ENCODE measurements at regions not wholly inside any gene's neighbourhood (a gene's known extent, or its start where the extent isn't known, plus 50 kb on each side); places are given as distances from the start of the nearest gene placed in this dataset.
"Not testable (repeated sequence)": the region's sequence is repeated elsewhere in the genome, so short reads cannot be mapped to it uniquely, and the experiment has no call there.

- no peak for DNase-seq
Measured at GRCh38 chr7:69439636-69440325, 158.5 kb upstream of the AUTS2 start.

DNA sequence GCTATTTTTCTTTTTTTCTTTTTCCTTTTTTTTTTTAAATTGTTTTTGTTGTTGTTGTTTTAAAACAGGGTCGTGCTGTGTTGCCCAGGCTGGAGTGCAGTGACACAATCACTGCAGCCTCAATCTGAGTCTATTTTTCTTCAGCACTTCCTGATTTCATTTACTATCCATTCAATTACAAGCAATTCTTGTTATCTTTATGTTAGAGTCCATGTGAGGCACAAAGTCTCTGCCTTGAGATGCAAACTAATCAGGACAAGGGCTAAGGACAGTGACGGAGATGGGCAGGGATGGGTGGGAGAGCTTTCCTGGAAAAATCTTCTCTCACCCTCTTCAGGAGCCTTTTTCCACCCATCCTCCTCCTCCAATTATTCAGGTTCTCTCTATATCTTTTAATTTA lies 157.3 kb upstream of the AUTS2 start:
- DNase-seq, result no peak

DNA sequence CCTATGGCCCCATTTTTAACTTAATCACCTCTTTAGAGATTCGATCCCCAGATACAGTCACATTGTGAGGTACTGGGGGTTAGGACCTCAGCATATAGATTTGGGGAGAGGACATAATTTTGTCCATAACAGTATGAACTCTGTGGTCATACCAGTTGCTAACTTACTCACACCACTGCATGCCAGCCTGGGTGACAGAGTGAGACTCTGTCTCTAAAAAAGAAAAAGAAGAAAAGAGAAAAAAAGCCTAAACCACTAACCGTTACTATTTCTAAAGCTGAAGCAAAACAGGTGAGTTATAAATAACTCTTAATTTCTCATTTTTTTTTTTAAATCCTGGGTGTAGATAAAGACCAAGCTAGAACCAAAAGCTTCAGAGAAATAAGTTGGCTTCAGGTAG lies 155.1 kb upstream of the AUTS2 start:
- DNase-seq, result no peak

DNA sequence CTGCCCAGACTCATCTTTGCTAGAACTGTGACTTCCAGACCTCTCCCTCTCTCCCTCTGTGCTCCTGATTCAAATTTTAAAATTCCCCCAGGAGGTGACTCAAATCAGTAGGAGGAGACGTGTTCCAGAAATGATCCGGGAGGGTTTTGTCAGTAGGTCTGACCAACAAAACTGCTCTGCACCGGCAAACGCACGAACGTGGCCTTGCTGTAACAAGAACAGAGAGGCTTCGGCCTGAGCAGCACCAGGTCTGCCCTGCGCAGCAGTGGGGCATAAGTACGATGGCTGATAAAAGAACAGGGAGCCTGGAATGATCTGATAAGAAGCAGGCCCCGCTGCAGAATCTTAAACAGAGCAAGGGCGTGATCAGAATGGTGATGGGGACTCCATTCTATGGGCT lies 152.7 kb upstream of the AUTS2 start:
- DNase-seq, result peak; percentile 57

DNA sequence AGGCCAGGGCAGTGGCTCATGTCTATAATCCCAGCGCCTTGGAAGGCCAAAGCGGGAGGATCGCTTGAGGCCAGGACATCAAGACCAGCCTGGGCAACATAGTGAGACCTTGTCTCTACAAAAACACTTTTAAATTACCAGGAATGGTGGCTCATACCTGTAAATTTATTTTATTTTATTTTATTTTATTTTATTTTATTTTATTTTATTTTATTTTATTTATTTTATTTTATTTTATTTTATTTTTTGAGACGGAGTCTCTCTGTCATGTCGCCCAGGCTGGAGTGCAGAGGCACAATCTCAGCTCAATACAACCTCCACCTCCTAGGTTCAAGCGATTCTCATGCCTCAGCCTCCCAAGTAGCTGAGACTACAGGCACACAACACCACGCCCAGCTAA lies 152.1 kb upstream of the AUTS2 start:
- not testable (repeated sequence) for DNase-seq

DNA sequence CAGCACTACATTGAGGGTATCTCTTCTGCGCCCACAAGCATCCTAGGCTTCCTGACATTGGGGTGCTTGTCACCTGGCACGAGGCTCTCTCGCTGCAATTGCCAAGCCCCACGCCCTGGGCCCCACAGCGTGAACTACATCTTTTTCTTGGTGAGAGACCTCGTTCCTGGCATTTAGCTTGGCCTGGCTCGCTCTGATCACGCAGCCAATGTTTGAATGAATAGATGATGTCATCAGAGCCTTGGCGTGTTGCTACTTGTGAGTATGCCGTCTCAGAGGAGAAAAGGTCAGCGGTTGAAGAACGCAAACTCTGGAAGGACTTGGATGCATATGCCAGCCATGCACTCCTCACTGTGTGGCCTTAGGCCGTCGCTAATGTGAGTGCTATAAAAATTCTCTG lies 150.2 kb upstream of the AUTS2 start:
- DNase-seq, result no peak

DNA sequence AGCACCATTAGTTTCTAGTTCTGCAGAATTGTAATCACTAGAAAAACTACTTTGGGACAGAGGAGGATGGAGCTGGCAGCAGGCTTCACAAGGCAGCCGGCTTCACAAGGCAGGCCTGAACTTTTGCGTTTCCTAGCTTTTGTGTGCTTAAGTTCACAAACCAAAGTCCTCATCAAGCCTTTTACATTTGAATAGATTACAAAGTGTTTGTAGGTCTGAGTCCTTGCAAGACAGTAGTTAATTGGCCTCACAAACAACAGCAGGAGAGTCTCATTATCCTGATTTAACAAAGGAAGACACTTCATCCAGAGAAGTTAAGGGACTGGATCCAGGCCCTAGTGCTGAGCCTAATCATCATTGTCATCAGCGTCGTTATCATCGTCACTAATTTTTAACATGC lies 147.8 kb upstream of the AUTS2 start:
- no peak for DNase-seq

DNA sequence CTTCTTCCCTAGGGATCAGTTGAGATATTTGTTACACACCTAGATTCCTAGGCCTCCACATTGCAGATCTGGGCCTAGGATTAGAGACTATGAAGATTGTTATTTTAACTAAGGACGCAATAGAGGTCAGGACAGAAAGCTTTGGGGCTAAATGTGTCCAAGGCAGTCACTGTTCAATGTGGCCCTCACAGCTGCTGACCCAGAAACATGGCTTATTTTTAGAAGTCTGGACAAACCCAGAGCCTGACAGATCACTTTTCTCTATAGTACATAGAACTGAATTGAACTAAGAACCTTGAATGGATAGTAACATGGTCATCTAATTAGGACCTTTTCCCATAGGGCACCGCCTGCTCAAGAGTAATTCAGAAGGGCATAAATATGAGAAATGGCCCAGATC lies 146.6 kb upstream of the AUTS2 start:
- DNase-seq, result no peak

- no peak for DNase-seq
Measured at GRCh38 chr7:69452797-69453196, 145.5 kb upstream of the AUTS2 start.

DNA sequence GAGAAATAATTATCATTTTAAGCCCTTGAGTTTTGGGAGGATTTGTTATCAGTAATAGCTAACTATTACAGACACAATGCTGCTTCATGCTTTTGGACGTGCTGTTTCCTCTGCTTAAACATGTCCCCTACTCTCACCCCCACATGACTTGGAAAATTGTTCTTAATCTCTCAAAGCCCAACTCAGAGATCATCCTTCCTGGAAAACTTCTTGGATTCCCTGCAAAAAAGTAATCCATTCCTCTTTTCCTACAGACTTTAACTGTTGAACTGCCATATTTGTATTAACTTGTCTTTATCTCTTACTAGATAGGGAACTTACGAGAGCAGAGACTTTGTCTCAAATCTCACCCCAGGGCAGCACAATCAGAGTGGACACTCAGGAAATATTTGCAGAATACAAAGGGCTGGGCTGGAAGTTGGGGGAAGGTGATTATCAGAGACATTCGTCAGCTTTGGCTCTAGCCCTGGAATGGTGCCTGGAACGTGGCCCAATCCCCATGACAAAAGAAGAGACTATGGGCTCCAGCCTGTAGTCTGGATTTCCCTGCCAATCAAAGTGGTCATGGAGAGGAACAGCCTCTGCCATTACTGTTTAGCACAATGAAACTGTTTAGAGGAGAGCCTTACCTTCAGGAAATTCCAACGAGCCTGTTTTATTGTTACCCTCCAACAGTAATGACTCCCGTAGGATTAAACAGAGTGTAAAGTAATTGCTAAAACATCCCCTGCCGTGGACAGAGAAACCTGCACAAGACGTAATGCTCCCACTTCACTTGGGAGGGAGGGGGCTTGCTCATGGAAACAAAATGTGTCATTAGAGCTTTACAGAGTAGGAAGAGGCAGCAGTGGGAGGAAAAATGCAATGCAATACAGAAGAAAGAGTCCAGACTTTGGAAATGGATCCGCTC lies 140.4 kb upstream of the AUTS2 start:
- DNase-seq, result peak; percentile 85

DNA sequence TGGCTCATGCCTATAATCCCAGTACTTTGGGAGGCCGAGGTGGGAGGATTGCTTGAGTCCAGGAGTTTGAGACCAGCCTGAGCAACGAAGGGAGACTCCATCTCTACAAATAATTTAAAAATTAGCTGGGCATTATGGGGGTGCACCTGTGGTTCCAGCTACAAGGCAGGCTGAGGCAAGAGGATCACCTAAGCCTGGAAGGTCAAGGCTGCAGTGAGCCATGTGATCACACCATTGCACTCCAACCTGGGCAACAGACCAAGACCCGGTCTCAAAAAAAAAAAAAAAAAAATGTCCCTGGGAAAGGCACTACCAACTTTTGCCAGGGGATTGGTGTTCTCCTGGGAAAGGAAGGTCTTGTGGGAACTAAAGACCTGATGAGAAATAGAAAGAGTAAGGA lies 134.2 kb upstream of the AUTS2 start:
- DNase-seq, result no peak

DNA sequence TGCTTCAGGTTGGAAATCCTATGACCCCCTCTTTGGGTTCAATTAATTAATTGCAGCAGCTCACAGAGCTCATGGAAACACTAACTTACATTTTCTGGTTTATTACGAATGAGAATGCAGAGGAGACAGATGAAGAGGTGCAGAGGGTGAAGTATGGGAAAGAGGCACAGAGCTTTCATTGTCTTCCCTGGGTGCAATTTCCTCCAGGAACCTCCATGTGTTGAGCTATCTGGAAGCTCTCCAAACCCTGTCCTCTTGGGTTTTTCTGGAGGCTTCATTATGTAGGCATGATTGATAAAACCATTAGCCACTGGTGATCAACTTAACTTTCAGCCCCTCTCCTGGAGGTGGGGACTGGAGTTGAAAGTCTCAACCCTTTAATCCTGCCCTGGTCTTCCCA lies 133.0 kb upstream of the AUTS2 start:
- DNase-seq, result no peak

DNA sequence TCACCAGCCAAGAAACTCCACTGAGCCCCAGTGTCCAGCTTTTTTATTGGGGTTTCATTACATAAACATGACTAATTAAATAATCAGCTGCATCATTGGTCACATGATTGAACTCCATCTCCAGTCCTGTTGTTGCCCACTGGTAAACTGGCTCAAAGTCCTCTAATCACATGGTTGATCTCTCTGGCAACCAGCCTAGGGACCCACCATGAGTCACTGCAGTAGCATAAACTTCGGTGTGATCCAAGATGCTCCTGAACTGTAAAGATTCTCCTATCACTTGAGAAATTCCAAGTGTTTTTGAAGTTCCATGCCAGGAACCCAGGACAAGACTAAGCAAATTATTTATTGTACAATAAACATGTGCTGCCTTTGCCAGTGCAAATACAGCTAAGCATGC lies 130.4 kb upstream of the AUTS2 start:
- no peak for DNase-seq

GRCh38 chr7:69476416-69476815 lies 121.9 kb upstream of the AUTS2 start:
- no peak for DNase-seq

DNA sequence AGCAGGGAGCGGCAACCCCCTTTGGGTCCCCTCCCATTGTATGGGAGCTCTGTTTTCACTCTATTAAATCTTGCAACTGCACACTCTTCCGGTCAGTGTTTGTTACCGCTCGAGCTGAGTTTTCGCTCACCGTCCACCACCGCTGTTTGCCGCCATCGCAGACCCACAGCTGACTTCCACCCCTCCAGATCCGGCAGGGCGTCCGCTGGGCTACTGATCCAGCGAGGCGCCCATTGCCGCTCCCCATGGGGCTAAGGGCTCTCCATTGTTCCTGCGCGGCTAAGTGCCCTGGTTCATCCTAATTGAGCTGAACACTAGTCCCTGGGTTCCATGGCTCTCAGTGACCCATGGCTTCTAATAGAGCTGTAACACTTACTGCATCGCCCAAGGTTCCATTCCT lies 115.6 kb upstream of the AUTS2 start:
- no peak for DNase-seq

GRCh38 chr7:69489533-69489932 lies 108.7 kb upstream of the AUTS2 start:
- no peak for DNase-seq

DNA sequence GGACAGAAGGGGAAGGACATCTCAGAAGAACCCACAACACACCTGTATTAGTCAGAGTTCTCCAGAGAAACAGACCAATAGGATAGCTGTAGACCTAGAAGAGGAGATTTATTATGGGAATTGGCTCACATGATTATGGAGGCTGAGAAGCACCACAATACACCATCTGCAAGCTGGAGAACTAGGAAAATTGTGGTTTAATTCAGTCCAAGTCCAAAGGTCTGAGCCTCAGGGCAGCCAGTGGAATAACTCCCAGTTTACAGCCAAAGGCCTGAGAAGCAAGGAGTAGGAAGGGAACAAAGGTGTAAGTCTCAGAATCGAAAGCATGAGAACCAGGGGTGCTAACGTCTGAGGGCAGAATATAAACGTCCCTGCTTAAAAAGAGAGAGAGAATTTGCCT lies 99.6 kb upstream of the AUTS2 start:
- no peak for DNase-seq

DNA sequence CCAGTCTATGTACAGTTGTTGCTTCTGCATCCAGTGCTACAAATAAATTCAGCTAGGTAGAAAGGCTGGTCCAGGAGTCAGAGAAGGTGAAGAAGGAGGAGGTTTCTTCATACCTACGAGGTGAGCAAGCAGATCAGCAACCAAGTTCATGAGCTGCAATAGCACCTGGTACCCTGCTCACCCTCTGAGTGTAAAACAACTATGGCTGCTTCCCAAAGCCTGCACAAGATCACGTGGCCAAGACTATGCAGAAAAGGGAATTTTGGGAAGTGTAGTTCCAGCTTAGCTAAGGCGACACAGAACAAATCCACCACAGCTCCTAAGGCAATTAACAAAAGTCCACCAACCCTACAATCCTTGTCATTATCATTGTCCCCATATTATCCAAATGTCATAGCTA lies 95.9 kb upstream of the AUTS2 start:
- DNase-seq, result no peak

DNA sequence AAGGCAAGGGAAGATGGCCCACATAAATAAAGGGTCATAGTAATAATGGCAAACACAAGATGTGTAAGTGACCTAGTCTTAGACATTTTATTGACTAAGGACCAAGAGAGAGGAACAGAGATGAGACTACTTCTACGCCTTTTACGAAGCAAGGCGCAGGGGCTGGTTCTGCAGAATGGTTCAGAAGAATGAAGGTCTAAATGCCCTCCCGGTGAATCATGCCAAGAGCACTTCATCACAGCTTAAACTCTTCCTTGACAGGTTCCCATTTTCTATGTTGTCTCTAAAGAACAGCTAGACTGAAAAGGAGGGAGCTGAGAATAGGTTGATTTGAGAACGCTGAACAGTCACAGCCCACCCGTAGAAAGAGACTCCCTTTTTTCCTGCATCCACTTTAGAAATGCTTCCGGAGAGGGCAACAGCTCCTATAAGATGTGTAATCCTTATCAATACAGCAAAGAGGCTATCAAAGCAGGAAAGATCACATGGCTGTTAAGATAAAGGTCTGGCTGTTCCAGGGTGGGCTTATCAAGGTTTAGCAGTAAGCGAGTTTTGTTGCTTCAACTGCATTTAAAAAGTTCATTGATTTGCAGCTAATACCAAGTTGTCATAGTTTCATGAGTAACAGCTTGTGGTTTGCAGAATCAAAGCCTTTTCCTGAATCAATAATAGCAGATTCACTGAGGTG lies 93.4 kb upstream of the AUTS2 start:
- peak; percentile 65 for DNase-seq

- no peak for DNase-seq
Measured at GRCh38 chr7:69508736-69509135, 89.5 kb upstream of the AUTS2 start.

- DNase-seq, result no peak
Measured at GRCh38 chr7:69510114-69510513, 88.2 kb upstream of the AUTS2 start.

DNA sequence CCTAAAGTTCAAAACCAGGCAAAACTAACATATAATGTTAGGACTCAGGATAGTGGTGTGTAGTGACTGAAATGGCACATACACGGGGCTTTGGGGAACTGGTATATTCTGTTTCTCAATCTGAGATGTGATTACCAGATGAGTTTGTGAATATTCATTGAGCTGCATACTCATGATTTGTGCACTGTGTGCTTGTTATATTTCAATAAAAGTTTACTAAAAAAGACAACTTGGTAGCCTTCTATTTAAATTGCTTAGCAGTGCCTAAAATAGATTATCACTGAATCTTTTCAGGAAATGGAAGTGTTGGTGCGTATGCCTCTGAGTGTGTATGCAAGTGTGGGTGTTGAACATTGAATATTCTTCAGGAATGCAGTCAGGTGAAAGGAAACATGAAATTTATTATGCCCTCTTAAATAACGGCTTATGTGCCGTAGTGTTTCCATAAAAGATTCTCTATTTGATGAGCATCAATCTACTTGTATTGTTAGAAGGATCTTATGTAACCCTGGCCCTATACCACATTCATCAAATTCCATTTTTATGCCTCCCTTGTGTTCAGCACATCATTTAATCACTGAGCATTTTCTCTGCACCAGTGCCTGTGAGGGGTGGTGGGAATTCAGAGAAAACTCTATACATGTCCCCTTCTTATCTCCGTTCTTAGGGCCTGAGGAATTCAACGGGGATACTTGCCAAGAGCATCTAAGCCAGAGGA lies 82.6 kb upstream of the AUTS2 start:
- DNase-seq, result no peak

DNA sequence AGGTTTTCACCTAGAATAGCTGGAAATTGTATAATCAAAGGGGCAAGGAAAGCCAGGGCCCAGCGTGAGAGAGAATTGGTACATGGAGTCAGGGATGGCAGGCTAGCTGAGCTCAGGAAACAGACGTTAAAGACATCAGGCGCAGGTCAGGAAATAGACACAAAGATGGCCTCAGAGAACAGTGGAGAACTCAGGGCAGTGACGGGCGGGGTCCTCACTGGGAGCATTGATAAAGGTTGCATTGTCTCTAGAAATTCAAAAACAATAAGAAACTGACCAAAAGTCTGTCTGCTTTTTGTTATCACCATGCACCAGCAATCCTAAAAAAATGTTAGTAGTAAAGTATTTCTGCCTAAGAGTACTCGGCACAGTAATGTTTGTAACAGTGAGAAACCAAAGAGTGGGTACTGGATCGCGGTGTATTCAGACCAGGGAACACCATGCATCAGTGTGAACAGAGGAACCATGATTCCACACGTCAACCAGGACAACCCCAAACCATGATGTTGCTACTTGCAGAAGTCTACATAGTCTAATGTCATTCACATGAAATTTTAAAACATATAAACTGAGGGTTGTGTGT lies 81.9 kb upstream of the AUTS2 start:
- DNase-seq, result no peak

Measured in islet precursor cell (in vitro differentiated cells).